HTR-8/SVneo (cell line): ENCODE measurements at regions not wholly inside any gene's neighbourhood (a gene's known extent, or its start where the extent isn't known, plus 50 kb on each side); places are given as distances from the start of the nearest gene placed in this dataset.
A peak's percentile ranks its signal among the peaks of the same experiment; 100 is the strongest.

Source experiments
- DNase-seq: peaks from one replicate; pipeline ENCODE4 v3.0.0; 2011; ENCODE audit warnings: low spot score, mixed read lengths; ENCODE audit not compliant: insufficient read length
- FAIRE-seq: peaks from 2 replicates; lab custom pipeline; 2011; peaks lifted over from hg19 to GRCh38; lab: Jason Lieb, UNC

DNA sequence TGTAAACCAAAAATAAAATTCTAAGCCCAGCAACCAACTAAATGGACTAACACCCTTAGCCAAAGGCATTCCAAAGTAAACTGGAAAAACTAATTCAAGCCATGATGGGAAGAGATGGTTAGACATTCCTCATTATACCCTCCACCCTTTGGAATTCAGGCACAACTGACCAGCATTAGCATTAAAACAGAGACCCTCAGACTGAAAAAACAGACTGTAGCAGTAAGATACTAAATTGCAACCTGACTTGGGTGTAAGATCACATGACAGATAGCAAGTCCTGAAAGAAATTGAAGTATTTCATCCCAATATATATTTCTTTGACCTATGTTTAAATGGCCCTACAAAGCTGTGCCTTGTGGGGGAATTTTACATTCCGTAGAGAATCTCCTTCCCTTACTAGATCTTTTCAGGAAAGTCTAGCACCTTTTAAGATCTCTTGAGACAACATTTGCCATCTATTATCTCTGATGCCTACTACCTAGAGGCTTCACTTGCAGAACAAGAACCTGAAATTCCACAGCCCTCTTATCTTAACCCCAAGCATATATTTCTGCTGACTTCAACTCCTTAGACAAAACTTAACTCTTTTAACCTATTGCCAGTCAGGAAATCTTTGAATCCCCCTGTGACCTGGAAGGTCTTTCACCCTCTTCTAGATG is 750.2 kb upstream of the IGFBP3 start:
- DNase-seq: no peak
- FAIRE-seq: no peak

- DNase-seq: no peak
Measured at GRCh38 chr7:46669028-46669427, 748.0 kb upstream of the IGFBP3 start.

DNA sequence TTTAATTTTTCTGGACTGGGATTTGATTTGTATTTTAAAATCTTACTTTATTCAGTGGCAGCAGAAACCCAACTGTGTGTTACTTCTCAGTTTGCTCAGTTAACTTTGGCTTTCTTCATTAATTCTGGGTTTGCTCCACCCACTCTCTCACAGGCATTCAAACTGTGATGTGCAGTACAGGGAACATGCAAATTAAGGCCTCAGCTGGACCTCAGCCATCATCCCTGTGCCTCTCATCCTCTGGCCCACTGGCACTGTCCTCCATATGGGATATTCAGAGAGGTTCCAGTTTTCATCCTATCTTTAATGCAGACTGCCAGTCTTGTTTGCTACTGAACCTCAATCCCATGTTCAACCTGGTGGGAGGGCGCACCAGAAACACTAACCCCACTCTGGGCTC is 743.4 kb upstream of the IGFBP3 start:
- no peak for FAIRE-seq
- DNase-seq: no peak

More at GRCh38 chr7:46669028-46669427, 748.0 kb upstream of the IGFBP3 start:
- no peak for FAIRE-seq

DNA sequence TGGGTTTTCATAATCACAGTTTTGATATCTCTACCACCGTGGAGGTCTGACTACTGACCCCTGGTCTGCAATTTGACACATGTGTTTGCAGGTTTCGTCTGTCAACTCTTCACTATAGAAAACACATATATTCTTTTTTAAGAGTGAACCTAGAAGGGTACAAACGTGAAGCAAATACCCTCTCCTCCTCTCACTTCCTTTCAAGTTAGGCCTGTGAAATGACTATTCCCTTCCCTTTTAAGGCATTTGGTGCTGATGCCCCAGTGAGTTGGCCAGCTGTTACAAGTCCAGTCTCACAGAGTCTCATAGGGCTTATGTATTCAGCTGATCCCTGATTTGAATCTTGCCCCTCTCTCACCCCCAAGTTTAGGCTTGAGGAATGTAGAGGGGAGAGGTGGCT is 742.0 kb upstream of the IGFBP3 start:
- FAIRE-seq (no peak), DNase-seq (no peak)

GRCh38 chr7:46661431-46661830 is 740.4 kb upstream of the IGFBP3 start:
- DNase-seq: no peak
- no peak for FAIRE-seq

- DNase-seq: no peak
- FAIRE-seq: no peak
Measured at GRCh38 chr7:46660402-46660980, 739.4 kb upstream of the IGFBP3 start.

DNA sequence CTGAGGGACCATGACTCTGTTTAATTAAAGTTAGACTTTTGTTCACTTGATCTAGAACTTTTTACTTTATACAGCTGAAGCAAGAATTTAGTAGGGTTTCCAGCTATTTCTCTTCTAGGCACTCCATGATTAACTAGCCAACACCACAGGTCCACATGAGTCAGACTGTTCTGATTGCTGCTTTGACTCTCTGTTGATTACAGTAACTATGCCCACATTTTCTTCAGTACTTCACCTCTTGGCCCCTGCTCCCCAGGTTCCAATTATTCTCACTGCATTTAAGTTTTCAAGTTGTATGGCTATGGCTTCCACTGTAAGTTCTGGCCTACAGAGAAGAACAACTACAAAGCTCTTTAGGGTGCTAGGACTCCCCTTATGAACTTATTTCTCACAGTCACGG is 737.2 kb upstream of the IGFBP3 start:
- FAIRE-seq: no peak

DNA sequence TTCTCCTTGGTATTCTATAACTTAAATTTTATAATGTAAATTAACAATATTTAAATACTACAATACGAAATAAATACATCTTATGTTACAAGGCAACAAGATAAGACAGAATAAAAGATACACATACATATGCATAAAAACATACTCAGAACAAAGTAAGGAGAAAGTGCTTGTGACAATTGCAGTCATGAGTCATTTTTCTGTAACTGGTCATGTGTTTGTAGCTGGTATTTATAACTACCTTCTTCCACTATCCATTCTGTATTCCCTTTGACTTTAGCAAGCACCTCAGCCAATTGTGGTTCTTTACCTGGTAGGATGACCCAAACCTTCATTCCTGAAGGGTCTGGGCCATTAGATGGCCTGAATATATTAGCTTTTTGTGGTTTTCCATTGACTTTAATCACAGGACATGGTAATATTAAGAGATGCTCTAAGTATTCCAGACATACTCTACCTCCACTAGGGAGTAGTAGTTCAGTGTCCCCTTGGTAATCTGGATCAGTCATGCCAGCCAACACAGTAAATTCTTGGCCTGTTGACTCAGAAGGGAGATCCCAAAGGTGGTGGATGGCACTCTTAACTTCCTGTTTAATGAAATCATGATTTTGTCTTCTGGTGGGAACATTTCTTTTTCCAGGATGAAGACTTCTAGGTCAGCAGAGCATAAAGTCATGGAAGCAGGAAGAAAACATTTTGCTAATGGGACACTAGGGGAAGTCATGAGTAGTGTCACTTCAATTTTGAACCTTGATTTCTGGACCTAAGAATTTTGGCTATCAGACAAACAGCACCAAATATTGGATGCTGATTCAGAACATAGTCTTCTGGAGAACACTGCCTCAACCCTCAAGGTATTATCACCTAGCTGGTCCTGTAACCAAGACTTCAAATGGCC is 733.7 kb upstream of the IGFBP3 start:
- no peak for FAIRE-seq
- no peak for DNase-seq

More for the DNA sequence above, 737.2 kb upstream of the IGFBP3 start:
- DNase-seq: no peak

DNA sequence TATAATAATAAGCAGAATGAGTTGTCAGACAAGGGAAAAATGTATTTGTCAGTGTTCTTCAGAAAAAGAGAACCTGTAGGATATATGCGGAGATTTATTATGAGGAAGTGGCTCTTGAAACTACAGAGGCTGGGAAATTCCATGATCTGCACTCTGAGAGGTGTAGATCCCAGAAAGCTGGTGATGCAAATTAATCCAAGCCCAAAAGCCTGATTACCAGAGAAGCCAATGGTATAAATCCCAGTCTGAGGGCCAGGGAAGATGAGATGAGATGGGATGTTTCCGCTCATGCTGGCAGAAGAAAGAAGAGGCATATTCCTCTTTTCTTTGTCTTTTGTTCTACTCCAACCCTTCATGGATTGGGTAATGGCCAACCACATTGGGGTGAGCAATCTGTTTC is 732.8 kb upstream of the IGFBP3 start:
- DNase-seq (no peak), FAIRE-seq (no peak)

DNA sequence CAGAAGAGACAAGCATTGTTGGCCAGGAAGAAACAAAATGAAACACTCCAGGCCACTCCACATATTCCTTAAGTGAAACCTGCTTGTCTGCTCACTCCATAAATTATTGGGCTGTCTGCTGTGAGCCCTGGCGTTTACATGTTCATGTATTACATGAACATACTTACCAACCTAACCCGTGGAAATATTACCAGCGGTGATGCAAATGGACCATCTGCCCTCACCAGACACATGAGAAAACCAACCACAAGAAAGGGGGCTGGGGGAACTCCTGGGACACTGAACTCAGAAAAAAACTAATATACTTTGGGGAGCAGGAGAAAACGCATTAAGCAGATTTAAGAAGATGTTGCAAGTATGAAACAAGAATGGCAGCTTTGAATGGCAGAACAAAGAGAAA is 731.2 kb upstream of the IGFBP3 start:
- DNase-seq (no peak), FAIRE-seq (no peak)

- no peak for DNase-seq
- FAIRE-seq: no peak
Measured at GRCh38 chr7:46651561-46652088, 730.6 kb upstream of the IGFBP3 start.

GRCh38 chr7:46651070-46651469 is 730.0 kb upstream of the IGFBP3 start:
- FAIRE-seq: no peak
- no peak for DNase-seq

- FAIRE-seq (no peak), DNase-seq (no peak)
Measured at GRCh38 chr7:46649876-46650275, 728.8 kb upstream of the IGFBP3 start.

GRCh38 chr7:46637793-46638735 is 717.0 kb upstream of the IGFBP3 start:
- DNase-seq (no peak), FAIRE-seq (no peak)

DNA sequence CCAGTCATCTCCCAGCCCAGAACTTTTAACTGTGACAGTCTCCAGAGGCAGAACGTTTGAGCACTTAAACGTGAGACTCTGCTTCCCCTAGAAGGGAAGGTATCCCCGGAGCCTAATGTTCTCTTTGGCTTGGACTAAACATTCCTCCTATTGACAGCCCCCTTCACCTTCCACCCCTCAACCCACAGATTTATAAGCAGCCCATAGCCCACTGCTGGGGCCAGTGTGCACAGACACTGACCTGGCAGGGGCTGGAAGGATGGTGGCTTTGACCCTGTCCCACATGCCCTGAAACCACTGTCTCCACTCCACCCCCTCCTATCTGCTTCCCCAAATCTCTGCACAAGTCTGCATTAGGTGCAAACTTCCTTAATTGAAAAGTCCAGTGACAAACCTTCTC is 715.0 kb upstream of the IGFBP3 start:
- no peak for FAIRE-seq
- no peak for DNase-seq

- FAIRE-seq: no peak
- DNase-seq: no peak
Measured at GRCh38 chr7:46633630-46634240, 712.7 kb upstream of the IGFBP3 start.

- FAIRE-seq: no peak
- no peak for DNase-seq
Measured at GRCh38 chr7:46633200-46633599, 712.1 kb upstream of the IGFBP3 start.

GRCh38 chr7:46630031-46630430 is 709.0 kb upstream of the IGFBP3 start:
- FAIRE-seq: peak; percentile 23
- peak; percentile 25 for DNase-seq

GRCh38 chr7:46628389-46628788 is 707.3 kb upstream of the IGFBP3 start:
- FAIRE-seq: no peak
- DNase-seq: no peak
